Neuron (in vitro differentiated cells): ENCODE measurements at regions not wholly inside any gene's neighbourhood (a gene's known extent, or its start where the extent isn't known, plus 50 kb on each side); places are given as distances from the start of the nearest gene placed in this dataset.

Experiments
- H2AFZ ChIP-seq: one replicate; pipeline ENCODE4 v1.6.1; 2013; ENCODE audit warnings: low read depth, mild to moderate bottlenecking, inconsistent platforms, low read length, moderate library complexity
- H3K27me3 ChIP-seq: one replicate; pipeline ENCODE4 v1.6.1; 2013; ENCODE audit warnings: low read length; ENCODE audit not compliant: insufficient read depth
- H3K36me3 ChIP-seq: one replicate; pipeline ENCODE4 v1.6.1; 2013; ENCODE audit warnings: low read length; ENCODE audit not compliant: insufficient read depth
- H3K4me1 ChIP-seq: one replicate; pipeline ENCODE4 v1.6.1; 2013; ENCODE audit warnings: low read length; ENCODE audit not compliant: insufficient read depth
- H3K4me3 ChIP-seq: 2 replicates; pipeline ENCODE4 v1.5.1; 2013; ENCODE audit warnings: mild to moderate bottlenecking, low read length, moderate library complexity
- H3K9me3 ChIP-seq: one replicate; pipeline ENCODE4 v1.6.1; 2013; ENCODE audit warnings: low read length

DNA sequence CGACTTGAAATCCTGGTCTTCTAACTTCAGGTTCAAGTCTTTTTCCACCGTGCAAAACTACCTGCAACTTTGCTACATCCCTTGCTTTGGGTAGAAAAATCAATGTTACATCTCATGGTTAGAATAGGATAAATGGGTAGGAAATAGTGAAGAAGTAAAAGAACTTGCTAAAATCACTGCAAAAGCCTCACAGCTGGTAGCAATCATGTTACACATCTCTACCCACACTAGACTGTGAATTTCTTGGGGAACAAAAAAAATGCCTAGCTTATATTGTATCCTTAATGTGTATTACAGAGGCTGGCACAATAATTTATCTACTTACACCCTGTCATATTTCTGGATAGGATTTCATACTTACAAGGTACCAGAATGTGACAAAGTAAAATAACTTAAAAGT is 133.8 kb downstream of the FAM181B start:
- H3K9me3 ChIP-seq = no peaks in the 10 kb centered on the region
- no peaks in the 10 kb centered on the region for H3K27me3 ChIP-seq
- no peaks in the 10 kb centered on the region for H3K4me1 ChIP-seq
- H3K36me3 ChIP-seq = no peaks in the 10 kb centered on the region
- no peak overlapping the region for H3K4me3 ChIP-seq
- no peak overlapping the region for H2AFZ ChIP-seq

DNA sequence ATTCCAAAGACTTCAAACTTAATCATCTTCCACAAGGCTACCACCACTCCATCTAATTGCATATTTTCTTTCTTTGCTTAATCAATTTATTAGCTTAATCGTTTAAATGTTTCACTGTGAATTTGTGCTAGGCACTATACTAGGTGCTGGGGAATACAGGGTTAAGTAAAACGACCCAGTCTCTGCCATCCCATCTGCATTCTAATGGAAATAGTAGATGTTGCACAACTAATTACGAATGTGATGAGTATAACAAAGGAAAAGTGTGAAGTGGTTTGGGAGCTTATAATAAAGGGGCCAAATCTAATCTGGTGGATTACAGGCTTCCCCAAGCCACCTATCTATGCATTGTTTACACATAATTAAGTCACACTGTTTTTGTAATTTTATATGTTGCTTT is 147.1 kb downstream of the FAM181B start:
- no peaks in the 10 kb centered on the region for H3K36me3 ChIP-seq
- no peak overlapping the region for H2AFZ ChIP-seq
- H3K27me3 ChIP-seq = no peaks in the 10 kb centered on the region
- H3K9me3 ChIP-seq = no peaks in the 10 kb centered on the region
- no peak overlapping the region for H3K4me3 ChIP-seq
- no peaks in the 10 kb centered on the region for H3K4me1 ChIP-seq

GRCh38 chr11:82577246-82577645 is 156.4 kb downstream of the FAM181B start:
- no peaks in the 10 kb centered on the region for H3K9me3 ChIP-seq
- no peaks in the 10 kb centered on the region for H3K4me1 ChIP-seq
- no peaks in the 10 kb centered on the region for H3K27me3 ChIP-seq
- H3K36me3 ChIP-seq = no peaks in the 10 kb centered on the region
- H2AFZ ChIP-seq = no peak overlapping the region
- H3K4me3 ChIP-seq = no peak overlapping the region

- Histone ChIP-seq H3K36me3 (no peaks in the 10 kb centered on the region), H2AFZ (no peak overlapping the region), H3K4me3 (no peak overlapping the region), H3K9me3 (no peaks in the 10 kb centered on the region), H3K27me3 (no peaks in the 10 kb centered on the region), H3K4me1 (no peaks in the 10 kb centered on the region)
Measured at GRCh38 chr11:82560836-82561235, 172.8 kb downstream of the FAM181B start.

DNA sequence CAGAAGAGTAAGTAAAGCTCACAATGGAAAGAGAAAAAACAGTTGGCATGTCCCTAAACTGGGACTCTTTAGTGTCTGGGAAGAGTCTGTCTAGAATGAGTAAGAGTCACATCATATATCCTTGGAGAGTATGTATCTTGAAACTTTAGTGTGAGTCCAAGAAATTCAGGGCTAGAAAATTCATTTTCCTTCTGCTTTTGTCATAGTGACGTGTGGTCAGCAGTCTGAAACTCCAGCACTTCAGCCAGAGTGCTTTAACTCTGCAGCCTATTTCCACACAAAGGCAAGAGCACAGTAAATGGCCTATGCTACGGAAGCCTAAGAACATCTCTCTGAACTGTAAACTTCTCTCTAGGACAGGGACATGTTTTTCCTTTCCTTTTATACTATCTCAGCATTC is 174.1 kb downstream of the FAM181B start:
- Histone ChIP-seq H3K4me3 (no peak overlapping the region), H3K27me3 (no peaks in the 10 kb centered on the region), H3K4me1 (no peaks in the 10 kb centered on the region), H3K36me3 (no peaks in the 10 kb centered on the region), H3K9me3 (no peaks in the 10 kb centered on the region), H2AFZ (no peak overlapping the region)

- no peak overlapping the region for H3K4me3 ChIP-seq
- no peaks in the 10 kb centered on the region for H3K27me3 ChIP-seq
- H3K36me3 ChIP-seq = no peaks in the 10 kb centered on the region
- H2AFZ ChIP-seq = no peak overlapping the region
- H3K9me3 ChIP-seq = no peaks in the 10 kb centered on the region
- H3K4me1 ChIP-seq = no peaks in the 10 kb centered on the region
Measured at GRCh38 chr11:82557274-82557673, 176.4 kb downstream of the FAM181B start.

DNA sequence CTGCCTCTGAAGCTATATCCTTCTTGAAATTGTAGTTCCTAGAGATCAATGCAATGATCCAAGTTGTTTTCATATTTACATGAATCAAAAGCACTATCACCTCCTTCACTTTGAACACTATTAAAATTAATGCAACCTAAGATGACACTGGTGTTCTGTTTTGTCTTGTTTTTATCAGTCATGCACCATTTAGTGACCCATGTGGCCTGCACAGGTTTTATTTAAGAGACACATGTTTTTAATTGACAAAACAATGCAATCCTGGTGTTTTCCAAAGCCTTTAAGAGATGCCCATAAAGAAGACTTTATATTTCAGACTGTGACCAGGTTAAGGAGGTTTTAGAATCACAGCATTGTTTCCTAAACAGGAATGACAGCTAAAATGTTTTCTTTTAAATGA is 177.5 kb downstream of the FAM181B start:
- no peak overlapping the region for H2AFZ ChIP-seq
- no peaks in the 10 kb centered on the region for H3K4me1 ChIP-seq
- H3K27me3 ChIP-seq = no peaks in the 10 kb centered on the region
- no peak overlapping the region for H3K4me3 ChIP-seq
- H3K9me3 ChIP-seq = no peaks in the 10 kb centered on the region
- H3K36me3 ChIP-seq = no peaks in the 10 kb centered on the region

DNA sequence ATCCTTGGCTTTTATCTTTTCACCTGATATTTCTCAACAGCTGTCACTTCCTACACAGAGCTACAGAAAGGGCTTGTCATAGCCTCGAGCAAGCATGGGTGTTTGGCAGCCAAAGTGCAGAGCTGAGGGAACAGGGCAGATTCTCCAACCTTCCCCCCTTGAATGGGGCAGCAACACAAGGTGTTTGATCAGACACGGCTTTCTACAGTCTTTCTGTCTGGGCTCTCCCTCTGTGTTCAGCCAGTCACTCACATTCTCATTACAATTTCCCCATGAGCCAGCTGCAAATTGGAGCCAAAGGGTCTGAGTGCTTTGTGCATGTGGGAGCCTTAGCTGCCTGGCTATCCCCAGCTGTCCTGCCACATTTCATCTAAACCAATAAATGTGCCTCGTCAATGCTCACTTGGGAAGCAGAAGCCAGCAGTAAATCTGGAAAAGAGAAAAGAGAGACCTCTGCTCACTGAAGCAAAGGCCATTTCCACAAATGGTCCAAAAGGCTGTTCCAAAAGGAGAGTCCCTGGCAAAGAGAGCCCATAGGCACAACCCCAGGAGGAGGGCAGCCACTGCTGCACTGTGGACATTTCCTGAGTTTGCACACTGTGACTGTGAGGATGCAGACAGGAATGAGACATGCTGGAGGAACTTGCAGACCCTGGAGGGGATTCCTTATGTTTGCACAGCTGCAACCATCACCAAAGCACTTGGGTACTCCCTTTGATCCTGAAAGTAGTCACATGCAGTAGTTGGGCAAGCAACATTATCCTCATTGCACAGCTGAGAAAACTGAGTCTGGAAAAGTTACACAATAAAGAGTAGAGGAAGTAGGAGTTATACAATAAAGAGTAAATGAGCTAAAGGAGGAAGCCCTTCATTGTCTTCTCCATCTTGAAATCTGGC is 186.8 kb downstream of the FAM181B start:
- Histone ChIP-seq H3K4me1 (no peaks in the 10 kb centered on the region), H3K27me3 (no peaks in the 10 kb centered on the region), H3K36me3 (no peaks in the 10 kb centered on the region), H3K9me3 (no peaks in the 10 kb centered on the region), H3K4me3 (no peak overlapping the region), H2AFZ (no peak overlapping the region)

GRCh38 chr11:82539669-82540068 is 194.0 kb downstream of the FAM181B start:
- Histone ChIP-seq H3K4me1 (no peaks in the 10 kb centered on the region), H3K36me3 (no peaks in the 10 kb centered on the region), H3K9me3 (no peaks in the 10 kb centered on the region), H2AFZ (no peak overlapping the region), H3K4me3 (no peak overlapping the region), H3K27me3 (no peaks in the 10 kb centered on the region)

GRCh38 chr11:82536706-82537105 is 197.0 kb downstream of the FAM181B start:
- H3K9me3 ChIP-seq = no peaks in the 10 kb centered on the region
- H3K36me3 ChIP-seq = no peaks in the 10 kb centered on the region
- no peaks in the 10 kb centered on the region for H3K27me3 ChIP-seq
- H2AFZ ChIP-seq = no peak overlapping the region
- no peaks in the 10 kb centered on the region for H3K4me1 ChIP-seq
- H3K4me3 ChIP-seq = no peak overlapping the region

- no peaks in the 10 kb centered on the region for H3K9me3 ChIP-seq
- no peaks in the 10 kb centered on the region for H3K27me3 ChIP-seq
- no peaks in the 10 kb centered on the region for H3K36me3 ChIP-seq
- H3K4me1 ChIP-seq = no peaks in the 10 kb centered on the region
- H3K4me3 ChIP-seq = no peak overlapping the region
- H2AFZ ChIP-seq = no peak overlapping the region
Measured at GRCh38 chr11:82533628-82534327, 199.9 kb downstream of the FAM181B start.

DNA sequence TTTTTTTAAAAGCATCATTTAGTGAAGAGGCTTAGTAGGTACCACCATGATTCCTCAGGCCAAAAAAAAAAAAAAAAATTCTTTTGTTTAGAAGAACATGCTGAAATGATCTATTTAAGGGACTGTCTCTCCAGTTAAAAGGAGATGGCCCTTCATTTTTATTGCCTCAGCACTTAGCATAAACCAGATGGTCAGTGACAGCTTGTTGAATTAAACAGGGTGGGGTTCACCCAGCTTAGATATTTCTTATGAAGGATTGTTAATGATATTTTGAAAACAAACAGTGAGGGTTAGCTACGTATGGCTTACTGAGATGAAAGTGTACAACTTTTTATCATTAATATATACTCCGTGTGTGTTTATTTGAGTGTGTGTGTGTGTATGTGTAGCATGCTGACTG is 203.7 kb downstream of the FAM181B start:
- Histone ChIP-seq H3K9me3 (no peaks in the 10 kb centered on the region), H3K4me1 (no peaks in the 10 kb centered on the region), H3K27me3 (no peaks in the 10 kb centered on the region), H3K4me3 (no peak overlapping the region), H2AFZ (no peak overlapping the region), H3K36me3 (no peaks in the 10 kb centered on the region)

GRCh38 chr11:82527081-82527584 is 206.5 kb downstream of the FAM181B start:
- Histone ChIP-seq H3K27me3 (no peaks in the 10 kb centered on the region), H3K36me3 (no peaks in the 10 kb centered on the region), H2AFZ (no peak overlapping the region)

More at GRCh38 chr11:82527081-82527584, 206.5 kb downstream of the FAM181B start:
- H3K4me1 ChIP-seq = no peaks in the 10 kb centered on the region
- H3K9me3 ChIP-seq = no peaks in the 10 kb centered on the region
- no peak overlapping the region for H3K4me3 ChIP-seq
